ENCODE measurements at regions not wholly inside any gene's neighbourhood (a gene's known extent, or its start where the extent isn't known, plus 50 kb on each side); places are given as distances from the start of the nearest gene placed in this dataset.

DNA sequence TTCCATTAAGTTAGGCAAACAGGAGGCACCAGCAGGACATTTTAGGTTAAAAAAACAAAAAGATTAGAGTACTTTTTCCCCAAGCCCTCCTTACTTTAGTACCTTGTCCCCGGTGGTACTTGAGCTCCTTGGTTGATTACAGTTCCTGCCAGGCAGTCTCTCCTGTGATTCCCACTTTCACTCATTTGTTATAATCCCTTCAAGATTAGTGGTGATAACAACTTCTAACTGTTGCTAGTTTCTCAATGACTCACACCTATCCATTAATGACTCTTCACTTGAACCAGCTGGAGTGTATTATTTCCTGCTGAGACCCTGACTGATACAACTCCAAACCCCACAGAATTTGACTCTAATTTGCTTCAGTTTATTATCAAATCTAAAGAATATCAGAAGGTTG lies 765.0 kb upstream of the DIAPH2 start:
- DNase-seq (ENCODE audit: low spot score), result no peak
- Histone ChIP-seq H3K9ac (ENCODE audit: low read depth in 1 of 2, low read length in 2 of 2) (no peak overlapping the region), H3K9me3 (ENCODE audit: control insufficient read depth in 4 of 4, low read length in 3 of 4) (no peaks in the 10 kb centered on the region), H3K4me1 (ENCODE audit: control insufficient read depth in 4 of 4, insufficient read depth in 4 of 4, low read length in 3 of 4) (no peaks in the 10 kb centered on the region), H3K27me3 (ENCODE audit: control insufficient read depth in 4 of 4, insufficient read depth in 4 of 4, low read length in 3 of 4) (no peaks in the 10 kb centered on the region), H3K4me3 (ENCODE audit: low read depth in 1 of 3, low read length in 3 of 3) (no peak overlapping the region), H3K36me3 (ENCODE audit: control insufficient read depth in 4 of 4, insufficient read depth in 3 of 4, low read depth in 1 of 4, low read length in 3 of 4) (no peaks in the 10 kb centered on the region), H3K27ac (ENCODE audit: low read depth in 1 of 2, low read length in 2 of 2) (no peak overlapping the region)
- TF ChIP-seq NR2F2 (IDR thresholded peaks at IDR 0.05) (no peak), YY1 (IDR thresholded peaks at IDR 0.05) (no peak), FOXA1 (IDR thresholded peaks at IDR 0.05) (no peak), FOXA2 (IDR thresholded peaks at IDR 0.05) (no peak), RAD21 (IDR thresholded peaks at IDR 0.05) (no peak), JUND (IDR thresholded peaks at IDR 0.05) (no peak), GABPA (IDR thresholded peaks at IDR 0.05 in 1 of 2, conservative IDR thresholded peaks at IDR 0.05 in 1 of 2) (no peak), SP1 (IDR thresholded peaks at IDR 0.05) (no peak), HNF4G (IDR thresholded peaks at IDR 0.05) (no peak), TAF1 (conservative IDR thresholded peaks at IDR 0.05) (no peak), RXRA (IDR thresholded peaks at IDR 0.05) (no peak), EGR1 (IDR thresholded peaks at IDR 0.05; ENCODE audit: low read depth in 2 of 2) (no peak), HNF4A (conservative IDR thresholded peaks at IDR 0.05) (no peak)
- TF ChIP-seq, protein P1, sequence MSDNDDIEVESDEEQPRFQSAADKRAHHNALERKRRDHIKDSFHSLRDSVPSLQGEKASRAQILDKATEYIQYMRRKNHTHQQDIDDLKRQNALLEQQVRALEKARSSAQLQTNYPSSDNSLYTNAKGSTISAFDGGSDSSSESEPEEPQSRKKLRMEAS (IDR thresholded peaks at IDR 0.05), result no peak
- TF ChIP-seq, protein P2, sequence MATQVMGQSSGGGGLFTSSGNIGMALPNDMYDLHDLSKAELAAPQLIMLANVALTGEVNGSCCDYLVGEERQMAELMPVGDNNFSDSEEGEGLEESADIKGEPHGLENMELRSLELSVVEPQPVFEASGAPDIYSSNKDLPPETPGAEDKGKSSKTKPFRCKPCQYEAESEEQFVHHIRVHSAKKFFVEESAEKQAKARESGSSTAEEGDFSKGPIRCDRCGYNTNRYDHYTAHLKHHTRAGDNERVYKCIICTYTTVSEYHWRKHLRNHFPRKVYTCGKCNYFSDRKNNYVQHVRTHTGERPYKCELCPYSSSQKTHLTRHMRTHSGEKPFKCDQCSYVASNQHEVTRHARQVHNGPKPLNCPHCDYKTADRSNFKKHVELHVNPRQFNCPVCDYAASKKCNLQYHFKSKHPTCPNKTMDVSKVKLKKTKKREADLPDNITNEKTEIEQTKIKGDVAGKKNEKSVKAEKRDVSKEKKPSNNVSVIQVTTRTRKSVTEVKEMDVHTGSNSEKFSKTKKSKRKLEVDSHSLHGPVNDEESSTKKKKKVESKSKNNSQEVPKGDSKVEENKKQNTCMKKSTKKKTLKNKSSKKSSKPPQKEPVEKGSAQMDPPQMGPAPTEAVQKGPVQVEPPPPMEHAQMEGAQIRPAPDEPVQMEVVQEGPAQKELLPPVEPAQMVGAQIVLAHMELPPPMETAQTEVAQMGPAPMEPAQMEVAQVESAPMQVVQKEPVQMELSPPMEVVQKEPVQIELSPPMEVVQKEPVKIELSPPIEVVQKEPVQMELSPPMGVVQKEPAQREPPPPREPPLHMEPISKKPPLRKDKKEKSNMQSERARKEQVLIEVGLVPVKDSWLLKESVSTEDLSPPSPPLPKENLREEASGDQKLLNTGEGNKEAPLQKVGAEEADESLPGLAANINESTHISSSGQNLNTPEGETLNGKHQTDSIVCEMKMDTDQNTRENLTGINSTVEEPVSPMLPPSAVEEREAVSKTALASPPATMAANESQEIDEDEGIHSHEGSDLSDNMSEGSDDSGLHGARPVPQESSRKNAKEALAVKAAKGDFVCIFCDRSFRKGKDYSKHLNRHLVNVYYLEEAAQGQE (IDR thresholded peaks at IDR 0.05), result no peak
- TF ChIP-seq, protein P3, sequence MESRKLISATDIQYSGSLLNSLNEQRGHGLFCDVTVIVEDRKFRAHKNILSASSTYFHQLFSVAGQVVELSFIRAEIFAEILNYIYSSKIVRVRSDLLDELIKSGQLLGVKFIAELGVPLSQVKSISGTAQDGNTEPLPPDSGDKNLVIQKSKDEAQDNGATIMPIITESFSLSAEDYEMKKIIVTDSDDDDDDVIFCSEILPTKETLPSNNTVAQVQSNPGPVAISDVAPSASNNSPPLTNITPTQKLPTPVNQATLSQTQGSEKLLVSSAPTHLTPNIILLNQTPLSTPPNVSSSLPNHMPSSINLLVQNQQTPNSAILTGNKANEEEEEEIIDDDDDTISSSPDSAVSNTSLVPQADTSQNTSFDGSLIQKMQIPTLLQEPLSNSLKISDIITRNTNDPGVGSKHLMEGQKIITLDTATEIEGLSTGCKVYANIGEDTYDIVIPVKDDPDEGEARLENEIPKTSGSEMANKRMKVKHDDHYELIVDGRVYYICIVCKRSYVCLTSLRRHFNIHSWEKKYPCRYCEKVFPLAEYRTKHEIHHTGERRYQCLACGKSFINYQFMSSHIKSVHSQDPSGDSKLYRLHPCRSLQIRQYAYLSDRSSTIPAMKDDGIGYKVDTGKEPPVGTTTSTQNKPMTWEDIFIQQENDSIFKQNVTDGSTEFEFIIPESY (IDR thresholded peaks at IDR 0.05), result no peak
- TF ChIP-seq, protein P4, sequence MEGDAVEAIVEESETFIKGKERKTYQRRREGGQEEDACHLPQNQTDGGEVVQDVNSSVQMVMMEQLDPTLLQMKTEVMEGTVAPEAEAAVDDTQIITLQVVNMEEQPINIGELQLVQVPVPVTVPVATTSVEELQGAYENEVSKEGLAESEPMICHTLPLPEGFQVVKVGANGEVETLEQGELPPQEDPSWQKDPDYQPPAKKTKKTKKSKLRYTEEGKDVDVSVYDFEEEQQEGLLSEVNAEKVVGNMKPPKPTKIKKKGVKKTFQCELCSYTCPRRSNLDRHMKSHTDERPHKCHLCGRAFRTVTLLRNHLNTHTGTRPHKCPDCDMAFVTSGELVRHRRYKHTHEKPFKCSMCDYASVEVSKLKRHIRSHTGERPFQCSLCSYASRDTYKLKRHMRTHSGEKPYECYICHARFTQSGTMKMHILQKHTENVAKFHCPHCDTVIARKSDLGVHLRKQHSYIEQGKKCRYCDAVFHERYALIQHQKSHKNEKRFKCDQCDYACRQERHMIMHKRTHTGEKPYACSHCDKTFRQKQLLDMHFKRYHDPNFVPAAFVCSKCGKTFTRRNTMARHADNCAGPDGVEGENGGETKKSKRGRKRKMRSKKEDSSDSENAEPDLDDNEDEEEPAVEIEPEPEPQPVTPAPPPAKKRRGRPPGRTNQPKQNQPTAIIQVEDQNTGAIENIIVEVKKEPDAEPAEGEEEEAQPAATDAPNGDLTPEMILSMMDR (IDR thresholded peaks at IDR 0.05; ENCODE audit: low read depth, low read length, missing input control), result no peak
- TF ChIP-seq, protein P5, sequence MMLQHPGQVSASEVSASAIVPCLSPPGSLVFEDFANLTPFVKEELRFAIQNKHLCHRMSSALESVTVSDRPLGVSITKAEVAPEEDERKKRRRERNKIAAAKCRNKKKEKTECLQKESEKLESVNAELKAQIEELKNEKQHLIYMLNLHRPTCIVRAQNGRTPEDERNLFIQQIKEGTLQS (IDR thresholded peaks at IDR 0.05), result no peak
- 33% methylated on average over 1 of the region's 1 CpG for WGBS
